ENCODE measurements at regions not wholly inside any gene's neighbourhood (a gene's known extent, or its start where the extent isn't known, plus 50 kb on each side); places are given as distances from the start of the nearest gene placed in this dataset.

- no peak for DNase-seq
These were observed 64.6 kb upstream of the PIM1 start for GRCh38 chr6:37105148-37106050.

- no peak for DNase-seq
These were observed 63.9 kb upstream of the PIM1 start for GRCh38 chr6:37106051-37106363.

DNA sequence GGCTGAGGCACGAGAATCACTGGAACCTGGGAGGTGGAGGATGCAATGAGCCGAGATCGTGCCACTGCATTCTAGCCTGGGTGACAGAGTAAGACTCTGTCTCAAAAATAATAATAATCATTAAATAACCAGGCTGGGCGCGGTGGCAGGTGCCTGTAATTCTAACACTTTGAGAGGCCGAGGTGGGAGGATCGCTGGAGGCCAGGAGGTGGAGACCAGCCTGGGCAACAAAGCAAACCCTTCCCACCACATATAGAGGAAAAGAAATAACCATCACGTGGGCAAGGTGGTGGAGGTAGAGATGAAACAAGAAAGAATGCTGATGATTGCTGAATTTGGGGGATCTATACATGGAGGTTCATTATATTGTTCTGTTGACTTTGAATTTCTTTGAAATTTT lies 63.4 kb upstream of the PIM1 start:
- no peak for DNase-seq

GRCh38 chr6:37106982-37107491 lies 62.9 kb upstream of the PIM1 start:
- no peak for DNase-seq

GRCh38 chr6:37109714-37110499 lies 60.0 kb upstream of the PIM1 start:
- no peak for DNase-seq

DNA sequence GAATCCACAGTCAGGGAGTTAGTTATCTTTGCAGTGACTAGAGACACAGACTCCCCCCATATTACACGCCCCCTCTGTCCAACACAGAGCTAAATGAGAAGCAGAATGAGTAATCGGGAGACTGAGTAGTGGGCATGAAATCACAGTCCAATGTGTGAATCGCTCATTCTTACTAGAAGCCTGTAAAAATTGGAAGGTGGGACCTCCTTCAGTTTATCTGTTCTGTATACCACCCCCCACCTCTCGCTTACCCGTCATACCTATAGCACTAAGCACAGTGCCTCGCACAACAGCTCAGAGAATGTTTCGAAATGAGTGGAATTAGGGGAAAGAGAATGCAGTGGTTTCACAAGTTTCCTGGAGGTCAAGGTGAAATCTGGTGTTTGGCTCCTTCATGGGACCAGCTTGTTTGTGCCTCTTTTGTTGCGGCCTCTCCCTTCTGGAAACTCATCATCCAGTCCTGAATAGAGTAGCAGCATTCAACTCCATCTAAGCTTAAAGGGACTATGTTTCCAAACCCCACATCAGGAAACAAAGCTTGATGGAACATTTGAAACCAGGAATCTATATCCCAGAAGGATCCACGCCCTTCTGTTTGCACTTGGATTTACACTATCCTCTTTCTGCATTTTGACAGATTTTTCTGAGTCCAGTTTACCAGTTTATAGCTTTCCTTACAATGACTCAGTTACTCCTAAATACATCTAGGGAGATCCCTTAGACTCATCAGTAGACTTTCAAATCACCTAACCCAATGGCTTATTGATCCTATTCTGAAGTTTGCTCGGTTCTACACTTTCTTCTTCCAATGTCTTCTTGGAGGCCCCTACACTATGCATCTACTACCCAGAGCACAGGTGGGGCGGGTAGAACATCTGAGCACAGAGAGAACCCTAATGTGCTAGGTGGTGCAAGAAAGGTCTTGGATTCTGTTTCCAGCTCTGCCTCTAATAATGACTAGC lies 59.2 kb upstream of the PIM1 start:
- DNase-seq = no peak

DNA sequence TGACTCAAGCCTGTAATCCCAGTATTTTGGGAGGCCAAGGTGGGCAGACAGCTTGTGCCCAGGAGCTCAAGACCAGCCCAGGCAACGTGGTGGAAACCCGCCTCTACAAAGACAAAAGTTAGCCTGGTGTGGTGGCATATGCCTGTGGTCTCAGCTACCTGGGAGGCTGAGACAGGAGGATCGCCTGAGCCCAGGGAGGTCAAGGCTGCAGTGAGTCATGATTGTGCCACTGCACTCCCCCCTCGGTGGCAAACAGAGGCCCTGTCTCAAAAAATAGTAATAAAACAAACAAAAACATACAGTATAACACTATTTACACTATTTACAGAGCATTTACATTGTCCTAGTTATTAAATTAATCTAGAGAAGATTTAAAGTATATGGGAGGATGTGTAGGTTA lies 56.0 kb upstream of the PIM1 start:
- no peak for DNase-seq

GRCh38 chr6:37114612-37115011 lies 55.3 kb upstream of the PIM1 start:
- no peak for DNase-seq

DNA sequence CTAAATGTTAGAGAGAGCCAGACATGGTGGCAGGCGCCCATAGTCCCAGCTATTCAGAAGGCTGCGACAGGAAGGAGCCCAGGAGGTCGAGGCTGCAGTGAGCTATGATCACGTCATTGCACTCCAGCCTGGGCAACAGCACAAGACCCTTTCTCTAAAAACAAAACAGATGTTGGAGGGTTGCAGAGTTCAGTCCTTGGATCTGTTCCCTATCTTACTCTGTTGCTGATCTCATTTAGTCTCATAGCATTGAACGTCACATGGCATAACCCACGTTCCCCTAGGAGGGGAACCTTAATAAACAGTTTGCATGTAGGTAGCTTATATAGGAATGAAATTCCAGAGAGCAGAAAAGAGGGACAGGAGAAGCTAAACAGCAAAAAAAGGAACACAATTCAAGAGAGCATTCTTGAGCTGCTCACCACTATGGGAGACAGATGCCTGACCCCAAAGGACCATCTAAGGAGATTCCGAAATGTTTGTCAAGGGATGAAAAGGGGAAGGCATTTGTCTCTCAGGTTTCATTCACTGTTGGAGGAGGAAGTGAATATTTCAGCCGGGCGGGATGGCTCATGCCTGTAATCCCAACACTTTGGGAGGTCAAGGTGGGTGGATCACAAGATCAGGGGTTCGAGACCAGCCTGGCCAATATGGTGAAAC lies 54.6 kb upstream of the PIM1 start:
- DNase-seq = no peak

DNA sequence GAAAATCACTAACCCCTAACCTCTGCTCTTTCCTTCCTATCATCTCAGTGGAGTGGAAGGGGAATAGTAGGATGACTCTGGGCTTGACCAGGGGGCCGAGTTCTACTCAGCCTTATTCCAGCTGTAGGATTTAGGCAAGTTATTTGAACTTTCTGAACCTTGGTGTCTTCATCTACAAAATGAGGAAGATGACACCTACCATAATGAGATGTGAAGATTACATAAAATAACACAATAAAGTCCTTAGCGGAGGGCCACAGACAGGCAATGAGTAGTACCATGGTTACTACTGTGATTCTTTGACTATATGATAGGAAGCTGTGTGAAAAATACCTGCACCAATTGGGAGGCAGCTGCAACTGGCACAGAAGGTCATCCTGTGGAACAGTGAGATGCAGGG lies 53.6 kb upstream of the PIM1 start:
- DNase-seq = no peak

- no peak for DNase-seq
These were observed 50.5 kb upstream of the PIM1 start for GRCh38 chr6:37119387-37119886.

Data from NCI-H526 treated with DMSO at 0.1 percent for 48 hours (cell line).